ENCODE measurements at regions not wholly inside any gene's neighbourhood (a gene's known extent, or its start where the extent isn't known, plus 50 kb on each side); places are given as distances from the start of the nearest gene placed in this dataset.

- TF ChIP-seq, protein P1, sequence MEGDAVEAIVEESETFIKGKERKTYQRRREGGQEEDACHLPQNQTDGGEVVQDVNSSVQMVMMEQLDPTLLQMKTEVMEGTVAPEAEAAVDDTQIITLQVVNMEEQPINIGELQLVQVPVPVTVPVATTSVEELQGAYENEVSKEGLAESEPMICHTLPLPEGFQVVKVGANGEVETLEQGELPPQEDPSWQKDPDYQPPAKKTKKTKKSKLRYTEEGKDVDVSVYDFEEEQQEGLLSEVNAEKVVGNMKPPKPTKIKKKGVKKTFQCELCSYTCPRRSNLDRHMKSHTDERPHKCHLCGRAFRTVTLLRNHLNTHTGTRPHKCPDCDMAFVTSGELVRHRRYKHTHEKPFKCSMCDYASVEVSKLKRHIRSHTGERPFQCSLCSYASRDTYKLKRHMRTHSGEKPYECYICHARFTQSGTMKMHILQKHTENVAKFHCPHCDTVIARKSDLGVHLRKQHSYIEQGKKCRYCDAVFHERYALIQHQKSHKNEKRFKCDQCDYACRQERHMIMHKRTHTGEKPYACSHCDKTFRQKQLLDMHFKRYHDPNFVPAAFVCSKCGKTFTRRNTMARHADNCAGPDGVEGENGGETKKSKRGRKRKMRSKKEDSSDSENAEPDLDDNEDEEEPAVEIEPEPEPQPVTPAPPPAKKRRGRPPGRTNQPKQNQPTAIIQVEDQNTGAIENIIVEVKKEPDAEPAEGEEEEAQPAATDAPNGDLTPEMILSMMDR (IDR thresholded peaks at IDR 0.05; ENCODE audit: insufficient read depth, low read depth, low read length): no peak
- H3K27me3 ChIP-seq (ENCODE audit: control insufficient read depth, insufficient read depth, low read length): no peaks in the 10 kb centered on the region
- no peaks in the 10 kb centered on the region for H3K36me3 ChIP-seq (ENCODE audit: control insufficient read depth, insufficient read depth, low read length)
- ChIA-PET POLR2A (no interaction called here), CTCF (no interaction called here)
- no peak for DNase-seq (ENCODE audit: low read depth)
- no peak overlapping the region for H3K4me3 ChIP-seq (ENCODE audit: low read depth, low read length)
Observed at GRCh38 chr18:78896111-78896905, 83.3 kb upstream of the SALL3 start.

- H3K27me3 ChIP-seq (ENCODE audit: control insufficient read depth, insufficient read depth, low read length): no peaks in the 10 kb centered on the region
- no peak overlapping the region for H3K4me3 ChIP-seq (ENCODE audit: low read depth, low read length)
- H3K36me3 ChIP-seq (ENCODE audit: control insufficient read depth, insufficient read depth, low read length): no peaks in the 10 kb centered on the region
- TF ChIP-seq, protein P1 (IDR thresholded peaks at IDR 0.05; ENCODE audit: insufficient read depth, low read depth, low read length): no peak
- CTCF ChIA-PET: no interaction called here
- no peak for DNase-seq (ENCODE audit: low read depth)
- POLR2A ChIA-PET: no interaction called here
Observed at GRCh38 chr18:78898066-78898465, 81.6 kb upstream of the SALL3 start.

- ChIA-PET CTCF (no interaction called here), POLR2A (no interaction called here)
- Histone ChIP-seq H3K27me3 (ENCODE audit: control insufficient read depth, insufficient read depth, low read length) (no peaks in the 10 kb centered on the region), H3K4me3 (ENCODE audit: low read depth, low read length) (no peak overlapping the region), H3K36me3 (ENCODE audit: control insufficient read depth, insufficient read depth, low read length) (no peaks in the 10 kb centered on the region)
- DNase-seq (ENCODE audit: low read depth): no peak
- TF ChIP-seq, protein P1 (IDR thresholded peaks at IDR 0.05; ENCODE audit: insufficient read depth, low read depth, low read length): no peak
Observed at GRCh38 chr18:78898635-78899034, 81.0 kb upstream of the SALL3 start.

DNA sequence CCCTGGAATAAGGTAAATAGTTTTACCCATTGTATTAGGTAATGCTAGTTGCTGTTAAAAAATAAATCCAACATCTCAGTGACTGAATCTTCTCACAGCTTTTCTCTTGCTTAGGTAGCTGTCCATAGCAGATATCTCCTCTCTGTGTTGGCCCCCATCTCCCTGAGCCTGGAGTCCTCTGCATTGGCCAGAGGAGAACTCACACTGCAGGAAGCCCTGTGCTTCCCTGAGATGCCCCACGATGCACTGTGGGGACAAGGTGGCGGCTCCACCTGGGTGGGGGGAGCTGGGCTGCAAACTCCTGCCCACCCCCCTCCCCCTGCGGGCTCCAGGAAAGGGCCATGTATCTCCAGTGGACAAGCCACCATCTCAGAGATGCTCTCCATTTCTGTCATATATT lies 80.4 kb upstream of the SALL3 start:
- POLR2A ChIA-PET: no interaction called here
- TF ChIP-seq, protein P1 (IDR thresholded peaks at IDR 0.05; ENCODE audit: insufficient read depth, low read depth, low read length): no peak

DNA sequence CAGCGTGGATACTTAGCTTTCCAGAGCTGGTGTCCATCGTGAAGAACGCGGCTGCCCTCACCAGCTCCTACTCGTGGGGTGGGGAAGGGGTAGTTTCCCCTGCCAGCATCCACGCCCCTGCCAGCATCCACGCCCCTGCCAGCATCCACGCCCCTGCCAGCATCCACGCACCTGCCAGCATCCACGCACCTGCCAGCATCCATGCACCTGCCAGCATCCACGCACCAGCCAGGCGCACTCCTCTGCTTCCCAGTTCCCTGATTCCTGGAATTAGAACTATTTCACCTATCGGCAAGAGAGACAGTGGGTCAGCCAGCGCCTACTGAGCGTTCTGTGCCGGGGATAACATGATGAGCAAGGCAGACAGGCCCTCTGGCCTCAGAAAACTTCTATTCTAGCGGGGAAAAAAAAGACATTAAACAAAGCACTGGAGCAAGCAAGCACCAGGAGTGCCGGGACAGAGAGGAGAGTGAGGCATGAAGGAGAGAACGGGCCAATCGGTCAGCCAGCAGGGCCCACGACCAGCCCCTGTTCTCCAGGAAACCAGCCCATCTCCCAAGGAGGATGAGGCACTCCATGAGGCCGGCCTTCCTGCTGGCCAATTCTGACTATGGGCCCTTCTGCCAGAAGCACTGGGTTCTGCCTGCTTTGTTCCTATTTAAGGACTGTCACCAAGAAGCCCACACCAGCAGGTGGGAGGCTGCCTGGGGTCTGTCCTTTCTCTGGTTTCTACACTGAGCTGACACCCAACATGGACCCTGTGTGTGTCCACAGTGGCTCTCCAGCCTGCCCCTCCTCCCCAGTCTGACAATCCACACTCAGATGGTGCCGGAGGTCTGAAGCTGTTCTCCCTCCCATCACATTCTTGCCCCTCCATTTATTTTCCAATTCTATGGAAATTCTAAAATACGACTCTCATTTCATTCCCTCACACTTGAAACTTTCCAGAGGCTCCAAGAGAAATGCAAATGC lies 78.4 kb upstream of the SALL3 start:
- no peak overlapping the region for H3K4me3 ChIP-seq (ENCODE audit: low read depth, low read length)
- CTCF ChIA-PET: no interaction called here
- no peaks in the 10 kb centered on the region for H3K27me3 ChIP-seq (ENCODE audit: control insufficient read depth, insufficient read depth, low read length)
- TF ChIP-seq, protein P1 (IDR thresholded peaks at IDR 0.05; ENCODE audit: insufficient read depth, low read depth, low read length): no peak
- POLR2A ChIA-PET: no interaction called here
- DNase-seq (ENCODE audit: low read depth): no peak
- no peaks in the 10 kb centered on the region for H3K36me3 ChIP-seq (ENCODE audit: control insufficient read depth, insufficient read depth, low read length)

More for the DNA sequence above, 80.4 kb upstream of the SALL3 start:
- H3K4me3 ChIP-seq (ENCODE audit: low read depth, low read length): no peak overlapping the region
- H3K36me3 ChIP-seq (ENCODE audit: control insufficient read depth, insufficient read depth, low read length): no peaks in the 10 kb centered on the region
- CTCF ChIA-PET: no interaction called here
- no peak for DNase-seq (ENCODE audit: low read depth)
- H3K27me3 ChIP-seq (ENCODE audit: control insufficient read depth, insufficient read depth, low read length): no peaks in the 10 kb centered on the region
